GM12878 (cell line): ENCODE measurements at regions not wholly inside any gene's neighbourhood (a gene's known extent, or its start where the extent isn't known, plus 50 kb on each side); places are given as distances from the start of the nearest gene placed in this dataset.

Experiments used
- ATAC-seq: fragments of 200-7000 bp; cut with Tn5 transposase; 3 replicates; pipeline ENCODE4 v1.9.1; 2020; ENCODE audit warnings: mild to moderate bottlenecking, moderate library complexity
- BruUV-seq: library from RNA; stranded (reverse); fragments of 400-500 nt; replicated peaks from 2 replicates; lab custom pipeline; 2021; lab: Mats Ljungman, UMichigan
- CTCF ChIA-PET: fragments of 300-600 bp; sonication (Branson Sonifier 250); formaldehyde crosslinking; extraction: SDS; loops from one replicate; lab custom pipeline; 2021; ENCODE audit warnings: inconsistent platforms; lab: Yijun Ruan, JAX
- POLR2A ChIA-PET: fragments of 350-600 bp; formaldehyde crosslinking; extraction: SDS; loops from one replicate; lab custom pipeline; 2021; ENCODE audit warnings: inconsistent platforms; lab: Charles Lee
- RAD21 ChIA-PET: fragments of 300-600 bp; sonication (Branson Sonifier 250); formaldehyde crosslinking; loops from one replicate; lab custom pipeline; 2023; ENCODE audit warnings: antibody characterized with exemption; ENCODE audit not compliant: unreplicated experiment; lab: Charles Lee
- SMC1A ChIA-PET: fragments of 300-600 bp; sonication (Branson Sonifier 250); formaldehyde crosslinking; loops from one replicate; lab custom pipeline; 2023; ENCODE audit not compliant: unreplicated experiment, uncharacterized antibody; lab: Charles Lee
- DNase-seq: peaks from one replicate; pipeline ENCODE4 v3.0.0-alpha.2; 2011; ENCODE audit warnings: low read depth, low spot score
- FAIRE-seq: peaks from 3 replicates; lab custom pipeline; 2011; peaks lifted over from hg19 to GRCh38; lab: Jason Lieb, UNC
- H2AFZ ChIP-seq: 2 replicates; pipeline ENCODE4 v1.6.0; 2011; ENCODE audit warnings: low read depth, low read length, control low read depth; ENCODE audit not compliant: control insufficient read depth
- H3K27ac ChIP-seq: 2 replicates; pipeline ENCODE4 v1.5.1; 2011; ENCODE audit warnings: control low read depth; ENCODE audit not compliant: control insufficient read depth, insufficient read depth
- H3K27me3 ChIP-seq, 2 experiments: replicated peaks in 1 of 2; 2 replicates each; pipeline versions ENCODE4 v1.6.0 to v1.6.1; 2011; ENCODE audit warnings: low read length in 1 of 2; ENCODE audit not compliant: control insufficient read depth in 2 of 2, insufficient read depth in 2 of 2
- H3K36me3 ChIP-seq, 2 experiments: 2 replicates each; pipeline ENCODE4 v1.5.1; 2011; ENCODE audit warnings: low read length in 1 of 2; ENCODE audit not compliant: control insufficient read depth in 2 of 2, insufficient read depth in 2 of 2
- H3K4me1 ChIP-seq: 2 replicates; pipeline ENCODE4 v1.6.1; 2011; ENCODE audit warnings: mild to moderate bottlenecking, low read length, moderate library complexity, mixed read lengths; ENCODE audit not compliant: control insufficient read depth, insufficient read depth
- H3K4me2 ChIP-seq: 2 replicates; pipeline ENCODE4 v1.6.0; 2011; ENCODE audit warnings: control low read depth; ENCODE audit not compliant: control insufficient read depth, insufficient read depth
- H3K4me3 ChIP-seq: fragments of 200-600 bp; sonication (generic); 2 replicates; pipeline ENCODE4 v1.5.1; 2016
- H3K79me2 ChIP-seq: 2 replicates; pipeline ENCODE4 v1.6.0; 2011; ENCODE audit warnings: low read length; ENCODE audit not compliant: control insufficient read depth, insufficient read depth
- H3K9ac ChIP-seq: 2 replicates; pipeline ENCODE4 v1.8.0; 2011; ENCODE audit warnings: low read length, control low read depth, mixed read lengths; ENCODE audit not compliant: control insufficient read depth, insufficient read depth
- H3K9me3 ChIP-seq: replicated peaks from 3 replicates; pipeline ENCODE4 v1.5.1; 2011; ENCODE audit warnings: mild to moderate bottlenecking, low read length; ENCODE audit not compliant: control insufficient read depth, insufficient read depth
- H4K20me1 ChIP-seq: 2 replicates; pipeline ENCODE4 v1.6.0; 2011; ENCODE audit not compliant: control insufficient read depth, insufficient read depth
- ATF3 ChIP-seq: IDR thresholded peaks from 2 replicates; pipeline ENCODE4 v1.6.1; 2011; ENCODE audit warnings: low read depth, mild to moderate bottlenecking, low read length, moderate library complexity, borderline replicate concordance; ENCODE audit errors: extremely low read depth
- BCL3 ChIP-seq: IDR thresholded peaks from 2 replicates; pipeline ENCODE4 v1.6.1; 2011; ENCODE audit warnings: borderline replicate concordance, low read depth, mild to moderate bottlenecking, moderate library complexity, low read length; ENCODE audit not compliant: insufficient read depth, poor library complexity, severe bottlenecking
- BHLHE40 ChIP-seq, 2 experiments: fragments of 450-650 bp in 1 of 2; IDR thresholded peaks; 2 replicates each; pipeline ENCODE4 v1.6.1; 2011 to 2017; ENCODE audit warnings: low read depth in 2 of 2, borderline replicate concordance in 1 of 2, improper control_type of control experiment in 1 of 2, low read length in 1 of 2, mild to moderate bottlenecking in 1 of 2
- CHD1 ChIP-seq: IDR thresholded peaks from 2 replicates; pipeline ENCODE4 v1.6.1; 2012; ENCODE audit warnings: low read depth, low read length, improper control_type of control experiment
- CHD4 ChIP-seq: fragments of 200-600 bp; sonication (generic); IDR thresholded peaks from 2 replicates; pipeline ENCODE4 v1.6.1; 2016; ENCODE audit warnings: mild to moderate bottlenecking
- CREB1 ChIP-seq: IDR thresholded peaks from 2 replicates; pipeline ENCODE4 v1.6.1; 2012; ENCODE audit warnings: low read depth, mild to moderate bottlenecking, inconsistent platforms
- FOXK2 ChIP-seq: fragments of 450-650 bp; IDR thresholded peaks from 2 replicates; pipeline ENCODE4 v1.6.1; 2017; ENCODE audit warnings: mild to moderate bottlenecking, moderate library complexity
- KLF5 ChIP-seq: fragments of 450-650 bp; IDR thresholded peaks from 2 replicates; pipeline ENCODE4 v1.6.1; 2014; ENCODE audit warnings: mild to moderate bottlenecking; ENCODE audit not compliant: partially characterized antibody
- NFIC ChIP-seq: IDR thresholded peaks from 2 replicates; pipeline ENCODE4 v1.6.1; 2012; ENCODE audit warnings: low read depth, mild to moderate bottlenecking, inconsistent platforms, low read length, moderate library complexity
- NFYB ChIP-seq: IDR thresholded peaks from 2 replicates; pipeline ENCODE4 v1.6.1; 2011; ENCODE audit warnings: low read depth, mild to moderate bottlenecking, low read length, improper control_type of control experiment, moderate library complexity; ENCODE audit not compliant: insufficient read depth
- RAD21 ChIP-seq: IDR thresholded peaks from 2 replicates; pipeline ENCODE4 v1.6.1; 2011; ENCODE audit warnings: mild to moderate bottlenecking, low read depth, low read length, moderate library complexity; ENCODE audit not compliant: insufficient read depth
- TCF12 ChIP-seq: IDR thresholded peaks from 2 replicates; pipeline ENCODE4 v1.6.1; 2011; ENCODE audit warnings: low read depth, mild to moderate bottlenecking, low read length
- ZBTB40 ChIP-seq: fragments of 450-650 bp; IDR thresholded peaks from 2 replicates; pipeline ENCODE4 v1.6.1; 2016; ENCODE audit warnings: mild to moderate bottlenecking, moderate library complexity, borderline replicate concordance
- WGBS: methylation state at CpG from one replicate; pipeline ENCODE4 v1.1.6; 2016; ENCODE audit warnings: low lambda C conversion rate; ENCODE audit not compliant: insufficient replicate concordance, insufficient coverage; ENCODE audit errors: missing lambda C conversion rate; 5-methylcytosine and 5-hydroxymethylcytosine counted together
- in situ Hi-C: fragments of 300-500 bp; cut with MboI; formaldehyde crosslinking; loops from 9 replicates; pipeline ENCODE4 v1.14.3; 2018; ENCODE audit warnings: mixed read lengths
- intact Hi-C: fragments of 100-400 bp; cut with micrococcal nuclease; formaldehyde crosslinking; loops from one replicate; pipeline ENCODE4 v1.14.2; 2022; ENCODE audit not compliant: unreplicated experiment
- TF ChIP-seq, protein P1 (sequence below): fragments of 450-650 bp; IDR thresholded peaks from 2 replicates; pipeline ENCODE4 v1.6.1; 2017; ENCODE audit warnings: mild to moderate bottlenecking, low read depth, inconsistent platforms; ENCODE audit not compliant: poor library complexity, severe bottlenecking
- TF ChIP-seq, protein P2 (sequence below): fragments of 450-650 bp; IDR thresholded peaks from 2 replicates; pipeline ENCODE4 v1.6.1; 2016; ENCODE audit warnings: mild to moderate bottlenecking

GRCh38 chr4:86416081-86416480 is 56.2 kb upstream of the MAPK10 start:
- H3K36me3 ChIP-seq = no peaks in the 10 kb centered on the region
- H3K27me3 ChIP-seq = no peaks in the 10 kb centered on the region
- DNase-seq (no peak), FAIRE-seq (no peak), ATAC-seq (no peak)
- ChIA-PET CTCF (no interaction called here), POLR2A (no interaction called here), RAD21 (interaction anchor here (0.5 kb wide), 1 partner anchor 312 kb away, joined by 4 read pairs; no protein-coding TSS in a partner anchor), SMC1A (no interaction called here)
- 34% methylated on average over 3 of the region's 3 CpGs for WGBS
- H3K9me3 ChIP-seq = no peaks in the 10 kb centered on the region
- intact Hi-C loops (no loop called here), in situ Hi-C loops (no loop called here)
- no peak overlapping the region for H3K4me2 ChIP-seq
- H3K9ac ChIP-seq = no peak overlapping the region
- H3K79me2 ChIP-seq = no peaks in the 10 kb centered on the region
- BruUV-seq = no TSS peak
- no peaks in the 10 kb centered on the region for H4K20me1 ChIP-seq
- TF ChIP-seq ATF3 (no peak), NFIC (no peak), FOXK2 (no peak), NFYB (no peak), ZBTB40 (no peak), CREB1 (no peak), CHD1 (no peak), KLF5 (no peak), TCF12 (no peak), BCL3 (no peak), RAD21 (no peak), BHLHE40 (IDR thresholded peaks at IDR 0.05; ENCODE audit: borderline replicate concordance in 1 of 2, low read depth in 2 of 2, low read length in 1 of 2) (no peak), CHD4 (no peak)
- TF ChIP-seq, protein P1, sequence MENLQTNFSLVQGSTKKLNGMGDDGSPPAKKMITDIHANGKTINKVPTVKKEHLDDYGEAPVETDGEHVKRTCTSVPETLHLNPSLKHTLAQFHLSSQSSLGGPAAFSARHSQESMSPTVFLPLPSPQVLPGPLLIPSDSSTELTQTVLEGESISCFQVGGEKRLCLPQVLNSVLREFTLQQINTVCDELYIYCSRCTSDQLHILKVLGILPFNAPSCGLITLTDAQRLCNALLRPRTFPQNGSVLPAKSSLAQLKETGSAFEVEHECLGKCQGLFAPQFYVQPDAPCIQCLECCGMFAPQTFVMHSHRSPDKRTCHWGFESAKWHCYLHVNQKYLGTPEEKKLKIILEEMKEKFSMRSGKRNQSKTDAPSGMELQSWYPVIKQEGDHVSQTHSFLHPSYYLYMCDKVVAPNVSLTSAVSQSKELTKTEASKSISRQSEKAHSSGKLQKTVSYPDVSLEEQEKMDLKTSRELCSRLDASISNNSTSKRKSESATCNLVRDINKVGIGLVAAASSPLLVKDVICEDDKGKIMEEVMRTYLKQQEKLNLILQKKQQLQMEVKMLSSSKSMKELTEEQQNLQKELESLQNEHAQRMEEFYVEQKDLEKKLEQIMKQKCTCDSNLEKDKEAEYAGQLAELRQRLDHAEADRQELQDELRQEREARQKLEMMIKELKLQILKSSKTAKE = no peak
- TF ChIP-seq, protein P2, sequence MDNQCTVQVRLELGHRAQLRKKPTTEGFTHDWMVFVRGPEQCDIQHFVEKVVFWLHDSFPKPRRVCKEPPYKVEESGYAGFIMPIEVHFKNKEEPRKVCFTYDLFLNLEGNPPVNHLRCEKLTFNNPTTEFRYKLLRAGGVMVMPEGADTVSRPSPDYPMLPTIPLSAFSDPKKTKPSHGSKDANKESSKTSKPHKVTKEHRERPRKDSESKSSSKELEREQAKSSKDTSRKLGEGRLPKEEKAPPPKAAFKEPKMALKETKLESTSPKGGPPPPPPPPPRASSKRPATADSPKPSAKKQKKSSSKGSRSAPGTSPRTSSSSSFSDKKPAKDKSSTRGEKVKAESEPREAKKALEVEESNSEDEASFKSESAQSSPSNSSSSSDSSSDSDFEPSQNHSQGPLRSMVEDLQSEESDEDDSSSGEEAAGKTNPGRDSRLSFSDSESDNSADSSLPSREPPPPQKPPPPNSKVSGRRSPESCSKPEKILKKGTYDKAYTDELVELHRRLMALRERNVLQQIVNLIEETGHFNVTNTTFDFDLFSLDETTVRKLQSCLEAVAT = no peak
- H3K4me3 ChIP-seq = no peak overlapping the region
- H2AFZ ChIP-seq = no peak overlapping the region
- no peak overlapping the region for H3K27ac ChIP-seq
- H3K4me1 ChIP-seq = no peaks in the 10 kb centered on the region
